Thymus (tissue), 11 donors: ENCODE measurements at regions not wholly inside any gene's neighbourhood (a gene's known extent, or its start where the extent isn't known, plus 50 kb on each side); places are given as distances from the start of the nearest gene placed in this dataset.
"Not testable (repeated sequence)": the region's sequence is repeated elsewhere in the genome, so short reads cannot be mapped to it uniquely, and the experiment has no call there.

Experiments
- DNase-seq, 9 donors: peaks; one replicate each; pipeline ENCODE4 v3.0.0-alpha.2; 2013; ENCODE audit warnings: low spot score in 9 of 9, low read depth in 6 of 9, missing footprints in 1 of 9
- H3K27ac ChIP-seq, 2 donors: one replicate each; pipeline ENCODE4 v1.5.1; 2013; ENCODE audit warnings: control low read depth in 1 of 2, low read depth in 1 of 2, low read length in 1 of 2, mild to moderate bottlenecking in 1 of 2, moderate library complexity in 1 of 2
- H3K27me3 ChIP-seq, 2 donors: one replicate each; pipeline ENCODE4 v1.5.1; 2013; ENCODE audit warnings: low read length in 1 of 2; ENCODE audit not compliant: control insufficient read depth in 2 of 2, insufficient read depth in 1 of 2
- H3K36me3 ChIP-seq, 2 donors: one replicate each; pipeline ENCODE4 v1.5.1; 2013; ENCODE audit warnings: low read length in 1 of 2, mild to moderate bottlenecking in 1 of 2, moderate library complexity in 1 of 2; ENCODE audit not compliant: control insufficient read depth in 2 of 2, insufficient read depth in 2 of 2
- H3K4me1 ChIP-seq, 2 donors: one replicate each; pipeline ENCODE4 v1.5.1; 2013; ENCODE audit warnings: low read length in 2 of 2; ENCODE audit not compliant: control insufficient read depth in 2 of 2, insufficient read depth in 2 of 2
- H3K4me3 ChIP-seq, 2 donors: one replicate each; pipeline ENCODE4 v1.5.1; 2013; ENCODE audit warnings: low read length in 2 of 2, control low read depth in 1 of 2, mild to moderate bottlenecking in 1 of 2
- H3K9me3 ChIP-seq, 2 donors: one replicate each; pipeline ENCODE4 v1.5.1; 2013; ENCODE audit warnings: low read length in 1 of 2, mild to moderate bottlenecking in 1 of 2; ENCODE audit not compliant: control insufficient read depth in 2 of 2, insufficient read depth in 1 of 2
- WGBS: extraction: QIAGEN DNeasy Blood & Tissue Kit; methylation state at CpG from one replicate; pipeline ENCODE4 v1.1.7; 2013; 5-methylcytosine and 5-hydroxymethylcytosine counted together
- donor health status: healthy.

- 85% methylated on average over 6 of the region's 6 CpGs for WGBS
- DNase-seq = no peak
- no peaks in the 10 kb centered on the region for H3K36me3 ChIP-seq
- H3K27me3 ChIP-seq = no peaks in the 10 kb centered on the region
- no peak overlapping the region for H3K4me3 ChIP-seq
- H3K27ac ChIP-seq = no peak overlapping the region
- no peaks in the 10 kb centered on the region for H3K9me3 ChIP-seq
- no peaks in the 10 kb centered on the region for H3K4me1 ChIP-seq
Observed at GRCh38 chr16:26500326-26500725, 566.4 kb upstream of the C16orf82 start.

- Histone ChIP-seq H3K4me3 (no peak overlapping the region), H3K9me3 (no peaks in the 10 kb centered on the region), H3K36me3 (no peaks in the 10 kb centered on the region), H3K27ac (no peak overlapping the region), H3K4me1 (no peaks in the 10 kb centered on the region), H3K27me3 (no peaks in the 10 kb centered on the region)
- no peak for DNase-seq
Observed at GRCh38 chr16:26505496-26505895, 561.2 kb upstream of the C16orf82 start.

- 91% methylated on average over 4 of the region's 4 CpGs for WGBS
Observed at GRCh38 chr16:26508946-26509345, 557.8 kb upstream of the C16orf82 start.

GRCh38 chr16:26510924-26511323 lies 555.8 kb upstream of the C16orf82 start:
- H3K4me3 ChIP-seq = no peak overlapping the region
- H3K9me3 ChIP-seq = no peaks in the 10 kb centered on the region
- no peaks in the 10 kb centered on the region for H3K27me3 ChIP-seq
- no peaks in the 10 kb centered on the region for H3K4me1 ChIP-seq
- 58% methylated on average over 1 of the region's 1 CpG for WGBS
- no peak for DNase-seq
- H3K36me3 ChIP-seq = no peaks in the 10 kb centered on the region
- no peak overlapping the region for H3K27ac ChIP-seq

More at GRCh38 chr16:26508946-26509345, 557.8 kb upstream of the C16orf82 start:
- H3K4me3 ChIP-seq, H3K4me1 ChIP-seq, H3K36me3 ChIP-seq, H3K9me3 ChIP-seq, H3K27me3 ChIP-seq, H3K27ac ChIP-seq, DNase-seq: not testable (repeated sequence)

- Histone ChIP-seq H3K4me3 (no peak overlapping the region), H3K36me3 (no peaks in the 10 kb centered on the region), H3K9me3 (no peaks in the 10 kb centered on the region), H3K27ac (no peak overlapping the region), H3K4me1 (no peaks in the 10 kb centered on the region), H3K27me3 (no peaks in the 10 kb centered on the region)
- 62% methylated on average over 6 of the region's 6 CpGs for WGBS
- no peak for DNase-seq
Observed at GRCh38 chr16:26511463-26511862, 555.3 kb upstream of the C16orf82 start.

- Histone ChIP-seq H3K4me1 (no peaks in the 10 kb centered on the region), H3K4me3 (no peak overlapping the region), H3K27me3 (no peaks in the 10 kb centered on the region), H3K9me3 (no peaks in the 10 kb centered on the region), H3K36me3 (no peaks in the 10 kb centered on the region), H3K27ac (no peak overlapping the region)
- DNase-seq = no peak
- whole genome bisulfite sequencing = 69% methylated on average over 4 of the region's 4 CpGs
Observed at GRCh38 chr16:26521626-26522025, 545.1 kb upstream of the C16orf82 start.

- H3K9me3 ChIP-seq = no peaks in the 10 kb centered on the region
- no peak overlapping the region for H3K27ac ChIP-seq
- no peaks in the 10 kb centered on the region for H3K4me1 ChIP-seq
- no peak for DNase-seq
- H3K4me3 ChIP-seq = no peak overlapping the region
- WGBS = 92% methylated on average over 6 of the region's 6 CpGs
- no peaks in the 10 kb centered on the region for H3K27me3 ChIP-seq
- no peaks in the 10 kb centered on the region for H3K36me3 ChIP-seq
Observed at GRCh38 chr16:26524281-26524680, 542.4 kb upstream of the C16orf82 start.

- 91% methylated on average over 3 of the region's 3 CpGs for WGBS
- no peaks in the 10 kb centered on the region for H3K4me1 ChIP-seq
- no peaks in the 10 kb centered on the region for H3K27me3 ChIP-seq
- no peak overlapping the region for H3K27ac ChIP-seq
- no peaks in the 10 kb centered on the region for H3K36me3 ChIP-seq
- no peak for DNase-seq
- H3K4me3 ChIP-seq = no peak overlapping the region
- H3K9me3 ChIP-seq = no peaks in the 10 kb centered on the region
Observed at GRCh38 chr16:26524846-26525245, 541.9 kb upstream of the C16orf82 start.

- H3K27me3 ChIP-seq = no peaks in the 10 kb centered on the region
- H3K4me3 ChIP-seq = no peak overlapping the region
- H3K4me1 ChIP-seq = no peaks in the 10 kb centered on the region
- no peaks in the 10 kb centered on the region for H3K9me3 ChIP-seq
- no peak overlapping the region for H3K27ac ChIP-seq
- no peak for DNase-seq
- no peaks in the 10 kb centered on the region for H3K36me3 ChIP-seq
Observed at GRCh38 chr16:26525856-26526255, 540.9 kb upstream of the C16orf82 start.

- no peak for DNase-seq
- Histone ChIP-seq H3K4me1 (no peaks in the 10 kb centered on the region), H3K36me3 (no peaks in the 10 kb centered on the region), H3K27ac (no peak overlapping the region), H3K4me3 (no peak overlapping the region), H3K27me3 (no peaks in the 10 kb centered on the region), H3K9me3 (no peaks in the 10 kb centered on the region)
- 89% methylated on average over 1 of the region's 1 CpG for WGBS
Observed at GRCh38 chr16:26526633-26527032, 540.1 kb upstream of the C16orf82 start.
